Stimulated activated CD4-positive, alpha-beta T cell treated with anti-CD3 and anti-CD28 coated beads, Interleukin-2, amount 100 ng/mL, for 48 hours (primary cell): ENCODE measurements at regions not wholly inside any gene's neighbourhood (a gene's known extent, or its start where the extent isn't known, plus 50 kb on each side); places are given as distances from the start of the nearest gene placed in this dataset.

Experiments
- DNase-seq, 2 donors: peaks; one replicate each; pipeline ENCODE4 v3.0.0-alpha.2; 2020

GRCh38 chr16:72256398-72257066 is 84.6 kb upstream of the PMFBP1 start:
- no peak for DNase-seq

DNA sequence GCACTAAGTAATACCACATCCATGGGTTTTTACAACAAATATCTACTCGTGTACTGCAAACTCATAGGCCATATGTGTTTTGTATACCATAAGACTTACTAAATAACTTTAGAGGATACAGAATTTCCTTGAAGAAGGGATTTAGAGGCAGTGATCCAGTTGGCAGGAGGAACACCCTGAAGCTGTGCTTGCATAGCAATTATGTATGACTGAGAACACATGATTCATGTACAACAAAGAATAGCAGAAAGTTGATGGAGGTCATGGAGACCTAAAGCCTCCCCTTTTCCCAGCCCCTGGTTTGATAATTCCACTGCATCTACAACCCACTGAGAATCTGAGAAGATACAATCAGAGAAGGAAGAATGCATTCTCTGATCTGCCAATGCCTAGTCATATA is 83.8 kb upstream of the PMFBP1 start:
- DNase-seq, result no peak

DNA sequence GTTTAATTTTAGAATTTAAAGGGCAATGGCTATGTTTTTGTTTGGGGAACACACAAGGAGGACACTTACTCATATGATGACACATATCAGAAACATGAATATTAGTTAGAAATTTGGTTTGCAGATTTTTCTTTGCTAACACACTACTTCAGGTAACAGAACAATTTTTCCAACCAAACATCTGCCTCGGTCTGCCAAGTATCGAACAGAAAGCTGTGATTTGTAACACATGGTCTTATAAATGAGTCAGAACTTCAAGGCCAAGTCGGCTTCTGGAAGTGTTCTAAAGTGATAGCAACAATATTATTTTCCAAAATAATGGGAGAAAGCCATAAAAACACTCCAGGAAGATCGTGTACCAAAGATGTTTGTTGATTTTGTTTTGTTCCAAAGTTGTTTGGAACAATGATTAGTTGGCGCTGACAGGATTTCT is 75.9 kb upstream of the PMFBP1 start:
- DNase-seq, result no peak

DNA sequence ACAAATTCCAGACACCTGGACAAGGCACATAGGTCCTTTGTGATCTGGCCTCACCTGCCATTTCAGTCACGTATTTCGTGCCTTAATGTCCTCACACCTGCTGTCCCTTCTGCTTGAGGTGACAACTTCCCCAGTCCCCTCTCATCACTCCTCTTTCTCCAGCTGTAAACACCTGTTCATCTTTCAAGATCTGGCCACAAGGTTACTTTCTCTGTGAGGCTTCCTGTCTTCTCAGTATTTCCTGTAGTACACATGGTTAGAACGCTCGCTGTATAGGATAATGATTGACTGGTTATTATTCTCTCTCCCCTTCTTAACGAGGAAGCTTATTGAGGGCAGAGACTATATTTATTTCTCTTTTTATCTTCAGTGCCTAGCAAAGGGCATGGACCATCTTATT is 74.5 kb upstream of the PMFBP1 start:
- no peak for DNase-seq

GRCh38 chr16:72244853-72245252 is 72.9 kb upstream of the PMFBP1 start:
- no peak for DNase-seq

DNA sequence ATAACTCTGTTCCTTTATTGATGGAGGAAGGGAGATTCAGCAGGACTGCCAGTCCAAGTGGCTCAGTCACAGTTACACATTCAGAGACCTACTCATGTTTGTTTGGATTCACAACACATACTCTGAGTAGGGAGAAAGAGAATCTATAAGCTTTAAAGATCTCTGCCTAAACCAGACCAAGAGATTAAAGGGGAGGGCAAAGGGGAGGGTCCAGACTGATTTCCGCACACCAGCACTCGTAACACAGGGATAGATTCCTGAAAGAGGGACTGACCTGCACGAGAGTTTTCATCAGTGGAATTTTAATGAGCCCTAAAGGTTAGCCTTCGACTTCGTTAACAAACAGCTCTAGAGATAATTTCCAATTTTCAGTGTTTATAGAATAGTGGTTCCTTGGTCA is 71.7 kb upstream of the PMFBP1 start:
- DNase-seq, result no peak

- DNase-seq, result no peak
Measured at GRCh38 chr16:72242757-72243156, 70.8 kb upstream of the PMFBP1 start.

DNA sequence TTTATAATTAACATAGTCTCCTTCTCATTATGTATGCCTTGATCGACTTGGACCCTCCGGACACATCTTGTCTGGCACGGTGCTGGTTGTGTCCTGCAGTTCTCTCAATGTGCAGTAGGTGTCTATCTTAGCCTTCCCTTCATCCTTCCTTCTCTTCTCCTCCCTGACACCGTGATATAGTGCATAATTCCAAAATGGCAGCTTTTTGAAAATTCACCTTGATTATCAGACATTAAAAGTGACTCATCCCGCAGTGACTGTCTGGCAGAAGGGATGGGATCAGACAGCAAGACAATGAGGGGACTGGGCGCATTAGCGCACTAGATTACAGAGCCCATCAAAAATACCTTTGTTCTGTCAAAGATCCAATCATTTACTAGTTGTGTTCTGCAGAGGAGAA is 70.0 kb upstream of the PMFBP1 start:
- no peak for DNase-seq

- no peak for DNase-seq
Measured at GRCh38 chr16:72241008-72241407, 69.1 kb upstream of the PMFBP1 start.

DNA sequence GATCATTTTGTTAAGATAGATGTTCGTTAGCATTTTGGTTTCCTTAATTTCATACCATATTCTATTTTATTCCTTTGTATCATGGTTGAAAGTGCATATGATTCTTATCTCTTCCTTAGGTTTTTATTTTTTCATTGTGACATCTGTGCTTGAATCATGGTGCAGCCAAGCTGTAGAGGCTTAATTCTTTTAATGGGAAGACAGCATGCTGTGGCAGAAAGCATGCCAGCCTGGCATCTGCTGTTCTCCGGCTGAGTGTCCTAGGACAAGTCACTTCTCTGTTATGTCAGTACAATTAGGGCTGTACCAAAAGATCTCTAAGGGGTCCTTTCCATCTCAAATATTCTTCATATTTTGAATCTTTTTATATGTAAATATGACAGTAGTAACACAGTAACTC is 68.5 kb upstream of the PMFBP1 start:
- no peak for DNase-seq

DNA sequence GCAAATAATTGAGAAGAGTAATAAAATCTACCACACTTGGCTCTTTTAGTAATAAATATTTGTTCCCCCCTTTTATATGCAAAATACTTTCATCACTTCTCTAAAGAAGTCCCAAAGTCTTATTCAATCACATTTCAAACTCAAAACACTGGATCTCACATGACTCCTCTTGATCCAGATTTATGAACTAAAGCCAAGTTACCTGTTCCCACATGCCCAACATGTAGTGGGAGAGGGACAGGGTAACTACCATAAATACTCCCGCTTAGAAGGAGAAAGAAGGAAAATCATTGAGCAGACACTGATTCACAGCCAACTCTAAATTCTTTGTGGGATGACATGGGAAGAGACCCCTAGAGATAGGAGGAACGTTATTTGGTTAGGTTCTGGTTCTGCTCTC is 64.9 kb upstream of the PMFBP1 start:
- DNase-seq, result no peak

GRCh38 chr16:72234387-72234786 is 62.4 kb upstream of the PMFBP1 start:
- no peak for DNase-seq

- DNase-seq, result no peak
Measured at GRCh38 chr16:72228014-72228413, 56.1 kb upstream of the PMFBP1 start.

DNA sequence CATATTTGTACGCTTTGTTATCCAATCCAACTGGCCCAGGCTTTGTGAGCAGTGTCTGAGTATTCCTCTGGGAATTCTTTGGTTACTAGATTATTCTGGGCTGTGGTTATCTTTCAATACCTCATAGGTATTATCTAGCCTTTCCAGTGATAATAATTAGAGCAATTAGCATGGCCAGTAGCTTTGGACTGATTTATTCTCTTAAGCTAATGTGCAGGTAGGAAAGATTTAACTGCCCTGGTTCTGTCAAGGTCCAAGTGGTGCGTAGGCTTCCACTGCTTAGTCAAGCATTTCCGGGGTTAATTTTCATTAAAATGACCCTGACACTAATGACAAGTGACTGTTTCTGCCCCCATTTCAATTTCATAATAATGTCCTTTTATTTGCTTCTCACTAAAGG is 54.2 kb upstream of the PMFBP1 start:
- DNase-seq, result no peak

GRCh38 chr16:72224260-72224768 is 52.4 kb upstream of the PMFBP1 start:
- no peak for DNase-seq

- DNase-seq, result no peak
Measured at GRCh38 chr16:72222503-72222902, 50.5 kb upstream of the PMFBP1 start.
